ENCODE measurements at regions not wholly inside any gene's neighbourhood (a gene's known extent, or its start where the extent isn't known, plus 50 kb on each side); places are given as distances from the start of the nearest gene placed in this dataset.

- Histone ChIP-seq H3K27me3 (no peaks in the 10 kb centered on the region), H3K9me2 (replicated peaks; ENCODE audit: insufficient read depth) (no peaks in the 10 kb centered on the region), H3K4me1 (ENCODE audit: insufficient read depth) (peaks cover 6% of the 10 kb centered on the region), H3K9me3 (ENCODE audit: low read depth) (no peaks in the 10 kb centered on the region), H3K27ac (no peak overlapping the region), H2AFZ (no peak overlapping the region), H4K20me1 (ENCODE audit: insufficient read depth, poor library complexity, severe bottlenecking) (no peaks in the 10 kb centered on the region), H3K4me2 (no peak overlapping the region), H3K79me2 (no peaks in the 10 kb centered on the region), H3K36me3 (replicated peaks; ENCODE audit: insufficient read depth, low read depth) (no peaks in the 10 kb centered on the region), H3K4me3 (no peak overlapping the region)
- TF ChIP-seq EZH2 (IDR thresholded peaks at IDR 0.05; ENCODE audit: borderline replicate concordance) (no peak), CTCF (IDR thresholded peaks at IDR 0.05; ENCODE audit: poor library complexity) (no peak), EZH2phosphoT487 (IDR thresholded peaks at IDR 0.05; ENCODE audit: low read depth, severe bottlenecking, unreplicated experiment) (no peak)
- 70% methylated on average over 6 of the region's 6 CpGs for WGBS (ENCODE audit: low lambda C conversion rate, missing lambda C conversion rate)
- no peak for DNase-seq (ENCODE audit: low spot score)
These were observed 87.5 kb downstream of the DACT2 start for GRCh38 chr6:168232062-168232461.

GRCh38 chr6:168231393-168231957 lies 88.1 kb downstream of the DACT2 start:
- Histone ChIP-seq H3K4me3 (no peak overlapping the region), H3K36me3 (replicated peaks; ENCODE audit: insufficient read depth, low read depth) (no peaks in the 10 kb centered on the region), H3K79me2 (no peaks in the 10 kb centered on the region), H3K27me3 (no peaks in the 10 kb centered on the region), H3K27ac (no peak overlapping the region), H3K9me3 (ENCODE audit: low read depth) (no peaks in the 10 kb centered on the region), H3K9me2 (replicated peaks; ENCODE audit: insufficient read depth) (no peaks in the 10 kb centered on the region), H2AFZ (no peak overlapping the region), H3K4me1 (ENCODE audit: insufficient read depth) (peaks cover 7% of the 10 kb centered on the region), H3K4me2 (no peak overlapping the region), H4K20me1 (ENCODE audit: insufficient read depth, poor library complexity, severe bottlenecking) (no peaks in the 10 kb centered on the region)
- DNase-seq (ENCODE audit: low spot score), result no peak
- TF ChIP-seq EZH2phosphoT487 (IDR thresholded peaks at IDR 0.05; ENCODE audit: low read depth, severe bottlenecking, unreplicated experiment), result no peak
- TF ChIP-seq EZH2 (IDR thresholded peaks at IDR 0.05; ENCODE audit: borderline replicate concordance), result no peak
- TF ChIP-seq CTCF (IDR thresholded peaks at IDR 0.05; ENCODE audit: poor library complexity), result no peak
- WGBS (ENCODE audit: low lambda C conversion rate, missing lambda C conversion rate), result 70% methylated on average over 8 of the region's 8 CpGs

GRCh38 chr6:168229368-168229752 lies 90.2 kb downstream of the DACT2 start:
- H3K4me3 ChIP-seq, result no peak overlapping the region
- no peaks in the 10 kb centered on the region for H3K79me2 ChIP-seq
- H4K20me1 ChIP-seq (ENCODE audit: insufficient read depth, poor library complexity, severe bottlenecking), result no peaks in the 10 kb centered on the region
- no peaks in the 10 kb centered on the region for H3K9me3 ChIP-seq (ENCODE audit: low read depth)
- no peaks in the 10 kb centered on the region for H3K9me2 ChIP-seq (replicated peaks; ENCODE audit: insufficient read depth)
- H3K27me3 ChIP-seq, result no peaks in the 10 kb centered on the region
- no peak overlapping the region for H3K27ac ChIP-seq
- no peak overlapping the region for H3K4me2 ChIP-seq
- H2AFZ ChIP-seq, result no peak overlapping the region
- no peak for DNase-seq (ENCODE audit: low spot score)
- TF ChIP-seq EZH2 (IDR thresholded peaks at IDR 0.05; ENCODE audit: borderline replicate concordance), result no peak
- TF ChIP-seq EZH2phosphoT487 (IDR thresholded peaks at IDR 0.05; ENCODE audit: low read depth, severe bottlenecking, unreplicated experiment), result no peak
- no peak for TF ChIP-seq CTCF (IDR thresholded peaks at IDR 0.05; ENCODE audit: poor library complexity)
- H3K36me3 ChIP-seq (replicated peaks; ENCODE audit: insufficient read depth, low read depth), result no peaks in the 10 kb centered on the region
- H3K4me1 ChIP-seq (ENCODE audit: insufficient read depth), result peaks cover 13% of the 10 kb centered on the region
- WGBS (ENCODE audit: low lambda C conversion rate, missing lambda C conversion rate), result 98% methylated on average over 25 of the region's 25 CpGs

Data from hepatocyte (in vitro differentiated cells).